Loucy (cell line): ENCODE measurements at regions not wholly inside any gene's neighbourhood (a gene's known extent, or its start where the extent isn't known, plus 50 kb on each side); places are given as distances from the start of the nearest gene placed in this dataset.

Experiments
- H2AFZ ChIP-seq: fragments of 200-600 bp; sonication (generic); 2 replicates; pipeline ENCODE4 v1.6.0; 2016; ENCODE audit warnings: antibody characterized with exemption, mild to moderate bottlenecking, low read length, moderate library complexity
- H3F3A ChIP-seq: fragments of 200-600 bp; 2 replicates; pipeline ENCODE4 v1.6.0; 2016; ENCODE audit warnings: antibody characterized with exemption, low read depth, mild to moderate bottlenecking
- H3K27me3 ChIP-seq: fragments of 200-600 bp; sonication (generic); 2 replicates; pipeline ENCODE4 v1.6.1; 2014; ENCODE audit warnings: low read length, mild to moderate bottlenecking; ENCODE audit not compliant: insufficient read depth, poor library complexity, severe bottlenecking
- H3K36me3 ChIP-seq: fragments of 200-600 bp; sonication (generic); 2 replicates; pipeline ENCODE4 v1.6.1; 2016; ENCODE audit warnings: low read length; ENCODE audit not compliant: insufficient read depth
- H3K4me1 ChIP-seq: fragments of 200-600 bp; sonication (generic); 2 replicates; pipeline ENCODE4 v1.5.1; 2014; ENCODE audit warnings: low read length, mild to moderate bottlenecking; ENCODE audit not compliant: insufficient read depth, poor library complexity, severe bottlenecking
- H3K4me2 ChIP-seq: fragments of 200-600 bp; sonication (generic); 2 replicates; pipeline ENCODE4 v1.6.0; 2014; ENCODE audit warnings: antibody characterized with exemption, low read length, low read depth, mild to moderate bottlenecking; ENCODE audit not compliant: poor library complexity, severe bottlenecking
- H3K4me3 ChIP-seq: fragments of 200-600 bp; sonication (generic); 2 replicates; pipeline ENCODE4 v1.5.1; 2014; ENCODE audit warnings: low read length, mild to moderate bottlenecking, mixed read lengths; ENCODE audit not compliant: poor library complexity, severe bottlenecking
- H3K79me2 ChIP-seq: fragments of 200-600 bp; sonication (generic); 2 replicates; pipeline ENCODE4 v1.6.1; 2014; ENCODE audit warnings: low read length; ENCODE audit not compliant: insufficient read depth
- H3K9ac ChIP-seq: fragments of 200-600 bp; sonication (generic); 2 replicates; pipeline ENCODE4 v1.6.0; 2014; ENCODE audit warnings: mild to moderate bottlenecking, low read depth, low read length, moderate library complexity; ENCODE audit not compliant: poor library complexity, severe bottlenecking
- H3K9me2 ChIP-seq: fragments of 200-600 bp; sonication (generic); replicated peaks from 2 replicates; pipeline ENCODE4 v1.6.1; 2016; ENCODE audit warnings: low read depth, low read length, mixed read lengths
- H3K9me3 ChIP-seq: fragments of 200-600 bp; sonication (generic); 2 replicates; pipeline ENCODE4 v1.6.1; 2014; ENCODE audit warnings: mild to moderate bottlenecking, antibody characterized with exemption, low read length, low read depth; ENCODE audit not compliant: insufficient read depth
- H4K20me1 ChIP-seq: fragments of 200-600 bp; sonication (generic); 2 replicates; pipeline ENCODE4 v1.6.0; 2014; ENCODE audit warnings: antibody characterized with exemption, low read length, mild to moderate bottlenecking; ENCODE audit not compliant: insufficient read depth, poor library complexity, severe bottlenecking
- EZH2phosphoT487 ChIP-seq: fragments of 200-600 bp; IDR thresholded peaks from 2 replicates; pipeline ENCODE4 v1.6.1; 2018; ENCODE audit warnings: antibody characterized with exemption, mild to moderate bottlenecking, moderate library complexity, borderline replicate concordance
- TF ChIP-seq, protein P1 (sequence below): fragments of 200-600 bp; sonication (generic); conservative IDR thresholded peaks from 2 replicates; pipeline ENCODE4 v1.5.1; 2014; ENCODE audit warnings: mild to moderate bottlenecking, antibody characterized with exemption, low read length

DNA sequence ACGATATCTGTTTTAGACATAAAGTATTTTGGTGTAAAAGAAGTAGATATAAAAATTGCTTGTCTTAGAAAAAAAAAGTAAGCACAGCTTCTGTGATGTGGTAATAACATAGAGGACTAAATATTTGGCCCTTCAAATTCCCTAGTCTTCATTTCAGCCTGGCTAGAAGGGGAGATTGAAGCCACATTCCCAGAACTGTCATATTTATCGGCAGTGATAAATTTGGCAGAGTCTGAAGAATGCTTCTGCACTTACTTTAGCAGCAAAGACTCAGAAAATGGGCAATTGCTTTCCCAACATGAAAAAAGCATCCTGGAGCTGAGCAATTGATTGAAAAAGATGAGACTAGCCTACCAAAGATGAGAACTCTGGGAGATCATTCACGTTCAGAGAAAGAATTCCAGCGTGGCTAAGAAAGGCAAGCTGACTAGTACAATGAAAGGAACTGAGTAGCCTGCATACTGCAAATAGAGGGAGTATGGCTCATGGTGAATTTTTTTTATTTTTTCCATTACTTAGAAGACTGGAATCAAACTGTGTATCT lies 278.7 kb upstream of the KLHL29 start:
- H3K4me3 ChIP-seq = no peak overlapping the region
- H4K20me1 ChIP-seq = no peaks in the 10 kb centered on the region
- H3K4me2 ChIP-seq = no peak overlapping the region
- no peaks in the 10 kb centered on the region for H3K79me2 ChIP-seq
- no peaks in the 10 kb centered on the region for H3K9me2 ChIP-seq
- H3K4me1 ChIP-seq = no peaks in the 10 kb centered on the region
- TF ChIP-seq, protein P1, sequence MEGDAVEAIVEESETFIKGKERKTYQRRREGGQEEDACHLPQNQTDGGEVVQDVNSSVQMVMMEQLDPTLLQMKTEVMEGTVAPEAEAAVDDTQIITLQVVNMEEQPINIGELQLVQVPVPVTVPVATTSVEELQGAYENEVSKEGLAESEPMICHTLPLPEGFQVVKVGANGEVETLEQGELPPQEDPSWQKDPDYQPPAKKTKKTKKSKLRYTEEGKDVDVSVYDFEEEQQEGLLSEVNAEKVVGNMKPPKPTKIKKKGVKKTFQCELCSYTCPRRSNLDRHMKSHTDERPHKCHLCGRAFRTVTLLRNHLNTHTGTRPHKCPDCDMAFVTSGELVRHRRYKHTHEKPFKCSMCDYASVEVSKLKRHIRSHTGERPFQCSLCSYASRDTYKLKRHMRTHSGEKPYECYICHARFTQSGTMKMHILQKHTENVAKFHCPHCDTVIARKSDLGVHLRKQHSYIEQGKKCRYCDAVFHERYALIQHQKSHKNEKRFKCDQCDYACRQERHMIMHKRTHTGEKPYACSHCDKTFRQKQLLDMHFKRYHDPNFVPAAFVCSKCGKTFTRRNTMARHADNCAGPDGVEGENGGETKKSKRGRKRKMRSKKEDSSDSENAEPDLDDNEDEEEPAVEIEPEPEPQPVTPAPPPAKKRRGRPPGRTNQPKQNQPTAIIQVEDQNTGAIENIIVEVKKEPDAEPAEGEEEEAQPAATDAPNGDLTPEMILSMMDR = no peak
- no peak for TF ChIP-seq EZH2phosphoT487
- no peaks in the 10 kb centered on the region for H3K27me3 ChIP-seq
- H3K36me3 ChIP-seq = no peaks in the 10 kb centered on the region
- H2AFZ ChIP-seq = no peak overlapping the region
- no peaks in the 10 kb centered on the region for H3F3A ChIP-seq
- no peak overlapping the region for H3K9ac ChIP-seq
- H3K9me3 ChIP-seq = no peaks in the 10 kb centered on the region

DNA sequence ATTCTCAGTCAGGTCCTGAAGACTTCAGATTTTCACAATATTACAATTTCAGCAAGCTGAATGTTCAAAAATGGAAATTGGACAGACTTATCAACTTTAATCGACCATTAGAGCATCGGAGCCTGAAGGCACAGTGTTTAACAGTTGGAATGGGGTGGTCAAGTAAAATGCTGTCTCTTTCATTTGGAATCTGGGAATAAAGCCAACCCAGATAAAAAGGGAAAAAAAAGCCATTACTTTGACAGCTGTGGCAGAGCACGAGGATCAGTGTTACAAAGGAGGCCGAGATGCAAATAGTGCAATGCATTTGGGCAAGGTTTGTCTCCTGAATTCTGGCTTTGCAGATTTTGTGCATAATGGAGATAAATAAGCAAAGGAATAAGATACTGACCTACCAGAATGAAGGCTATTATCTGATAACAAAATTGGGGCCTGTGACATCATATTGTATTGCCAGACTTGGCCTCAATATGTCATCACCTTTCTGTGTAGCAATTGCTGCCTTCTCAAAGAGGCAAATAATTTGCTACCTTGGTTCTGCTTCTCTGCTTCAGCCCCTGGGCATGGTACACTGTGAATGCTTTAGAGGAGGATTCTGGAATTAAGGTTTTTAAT lies 277.5 kb upstream of the KLHL29 start:
- Histone ChIP-seq H3K4me1 (no peaks in the 10 kb centered on the region), H3K9ac (no peak overlapping the region), H3K27me3 (no peaks in the 10 kb centered on the region), H3K9me3 (no peaks in the 10 kb centered on the region), H3F3A (no peaks in the 10 kb centered on the region), H3K4me3 (no peak overlapping the region), H3K9me2 (no peaks in the 10 kb centered on the region), H3K79me2 (no peaks in the 10 kb centered on the region), H3K4me2 (no peak overlapping the region), H3K36me3 (no peaks in the 10 kb centered on the region), H4K20me1 (no peaks in the 10 kb centered on the region), H2AFZ (no peak overlapping the region)
- no peak for TF ChIP-seq EZH2phosphoT487
- TF ChIP-seq, protein P1 = no peak

DNA sequence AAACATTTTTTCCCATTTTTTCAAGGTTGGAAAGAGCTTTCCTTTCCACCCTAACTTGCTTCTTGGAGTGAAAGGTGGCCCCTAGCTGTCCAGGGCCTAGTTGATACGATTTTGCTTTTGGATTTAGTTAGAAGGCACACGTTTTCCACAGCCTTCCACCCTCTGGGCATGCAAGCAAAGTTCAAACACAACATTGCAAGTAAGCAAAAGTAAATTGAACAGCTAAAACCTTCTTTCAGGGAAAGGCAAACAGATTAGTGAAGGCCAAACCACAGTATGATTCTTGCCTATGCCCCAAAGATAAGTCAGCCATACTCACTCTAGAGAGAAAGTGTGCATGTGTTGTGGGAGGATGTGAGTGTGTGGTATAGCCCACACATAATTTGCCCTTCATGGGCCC lies 273.7 kb upstream of the KLHL29 start:
- Histone ChIP-seq H3K9ac (no peak overlapping the region), H3K79me2 (no peaks in the 10 kb centered on the region), H3K9me2 (no peaks in the 10 kb centered on the region), H3K36me3 (no peaks in the 10 kb centered on the region), H3F3A (no peaks in the 10 kb centered on the region), H3K4me3 (no peak overlapping the region), H3K4me1 (no peaks in the 10 kb centered on the region), H3K27me3 (no peaks in the 10 kb centered on the region), H2AFZ (no peak overlapping the region), H3K4me2 (no peak overlapping the region), H4K20me1 (no peaks in the 10 kb centered on the region), H3K9me3 (no peaks in the 10 kb centered on the region)
- no peak for TF ChIP-seq EZH2phosphoT487
- TF ChIP-seq, protein P1 = no peak
